GM18861 (cell line): ENCODE measurements at regions not wholly inside any gene's neighbourhood (a gene's known extent, or its start where the extent isn't known, plus 50 kb on each side); places are given as distances from the start of the nearest gene placed in this dataset.
"Not testable (repeated sequence)": the region's sequence is repeated elsewhere in the genome, so short reads cannot be mapped to it uniquely, and the experiment has no call there.

Experiments used
- ATAC-seq: cut with Tn5 transposase; IDR thresholded peaks from one replicate; pipeline ENCODE4 v1.9.1; 2021; ENCODE audit not compliant: unreplicated experiment

DNA sequence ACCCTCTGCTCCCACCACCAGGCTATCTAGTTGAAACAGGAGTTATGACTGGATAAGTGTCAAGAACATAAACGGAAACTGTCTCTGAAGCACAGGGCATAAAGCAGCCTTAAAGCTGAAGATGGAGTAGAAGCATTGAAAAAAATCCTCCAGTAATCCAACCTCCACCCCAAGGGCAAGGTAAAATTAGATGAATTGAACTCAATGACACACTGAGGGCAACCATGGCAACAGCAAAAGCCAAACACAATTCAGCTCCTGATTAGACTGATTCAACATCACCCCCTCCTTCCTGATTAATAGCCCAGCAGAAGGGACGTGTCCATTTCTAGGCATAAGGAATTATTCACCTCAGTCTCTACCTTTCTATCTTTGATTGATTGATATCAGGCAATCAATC is 183.2 kb upstream of the MAP3K1 start:
- ATAC-seq, result no peak

DNA sequence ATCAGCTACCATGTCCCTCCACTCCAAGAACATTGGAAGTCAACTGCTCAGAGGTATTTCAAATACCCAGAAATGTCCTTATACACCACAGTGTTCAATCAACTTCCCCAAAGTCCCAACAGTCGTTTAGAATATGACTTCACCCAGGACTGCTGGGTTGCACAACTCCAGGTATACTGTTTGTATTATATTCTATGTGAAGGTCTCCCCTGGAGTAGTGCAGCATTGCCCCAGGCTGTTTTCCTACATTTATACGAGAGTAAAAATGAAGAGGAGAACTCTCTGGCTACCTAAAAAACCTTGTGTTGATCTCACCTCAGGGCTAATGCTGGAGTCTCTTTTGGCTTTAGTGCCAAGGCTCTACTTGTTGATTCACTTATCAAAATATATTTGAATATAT is 183.6 kb upstream of the MAP3K1 start:
- ATAC-seq, result no peak

DNA sequence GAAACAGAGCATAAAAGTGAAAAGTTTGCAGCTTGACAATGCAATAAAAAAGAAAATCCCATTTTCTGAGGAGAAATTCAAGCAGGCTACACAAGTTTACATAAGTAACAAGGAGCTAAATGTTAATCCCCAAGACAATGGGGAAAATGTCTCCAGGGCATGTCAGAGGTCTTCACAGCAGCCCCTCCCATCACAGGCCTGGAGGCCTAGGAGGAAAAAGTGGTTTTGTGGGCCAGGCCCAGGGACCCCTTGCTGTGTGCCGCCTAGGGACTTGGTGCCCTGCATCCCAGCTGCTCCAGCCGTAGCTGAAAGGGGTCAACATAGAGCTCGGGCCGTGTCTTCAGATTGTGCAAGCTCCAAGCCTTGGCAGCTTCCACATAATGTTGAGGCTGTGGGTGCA is 186.7 kb upstream of the MAP3K1 start:
- not testable (repeated sequence) for ATAC-seq

DNA sequence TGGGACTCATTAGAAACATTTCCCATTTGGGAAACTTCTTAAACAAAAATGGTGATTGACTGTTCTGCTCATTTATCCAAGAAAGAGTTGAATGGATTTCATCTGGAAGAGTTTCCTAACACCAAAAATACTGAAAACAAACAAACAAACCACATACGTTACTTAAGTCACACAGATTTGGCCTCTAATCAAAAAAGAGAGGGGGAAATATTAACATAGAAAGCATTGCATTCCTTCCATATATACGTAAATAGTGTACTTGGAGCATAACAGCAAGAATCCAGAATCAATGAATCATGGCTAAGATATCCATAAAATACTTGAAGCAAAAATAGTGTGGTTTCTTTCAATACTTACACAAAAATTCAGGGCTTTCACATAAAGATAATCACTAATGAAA is 189.8 kb upstream of the MAP3K1 start:
- ATAC-seq, result no peak

DNA sequence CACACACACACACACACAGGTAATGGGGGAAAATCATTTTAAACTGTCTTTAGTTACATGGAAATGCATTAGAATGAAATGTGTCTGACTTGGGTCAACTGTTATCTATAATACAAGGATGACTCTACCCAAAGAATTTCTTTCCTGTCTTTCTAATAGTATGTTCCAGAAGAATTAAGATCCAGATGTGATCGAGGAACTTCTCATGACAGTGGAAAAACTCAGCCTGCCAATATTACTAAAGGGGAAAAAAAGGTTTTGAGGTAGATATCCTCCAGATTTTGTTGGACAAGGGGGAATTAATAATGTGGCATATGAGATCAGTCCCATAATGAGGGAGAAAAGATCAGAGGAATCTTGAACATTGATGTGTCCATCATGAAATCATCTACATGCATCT is 190.6 kb upstream of the MAP3K1 start:
- no peak for ATAC-seq

DNA sequence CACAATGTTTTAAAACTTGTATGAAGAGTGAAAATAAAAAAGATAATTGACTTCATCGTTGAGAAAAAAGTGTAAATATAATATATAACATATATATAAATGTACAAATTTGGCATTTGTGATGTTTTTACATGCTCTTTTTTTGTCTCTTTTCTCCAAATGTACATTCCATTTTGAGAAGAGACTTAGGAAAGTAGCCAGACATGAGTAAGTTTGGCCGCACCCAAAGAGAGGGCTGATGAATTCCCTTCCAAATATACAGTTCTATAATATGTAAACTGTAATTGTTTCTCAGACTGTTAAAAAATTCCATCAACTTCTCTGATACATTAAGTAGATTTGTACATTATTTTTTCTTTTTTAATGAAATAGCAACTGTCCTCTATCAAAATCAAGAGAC is 193.2 kb upstream of the MAP3K1 start:
- no peak for ATAC-seq

DNA sequence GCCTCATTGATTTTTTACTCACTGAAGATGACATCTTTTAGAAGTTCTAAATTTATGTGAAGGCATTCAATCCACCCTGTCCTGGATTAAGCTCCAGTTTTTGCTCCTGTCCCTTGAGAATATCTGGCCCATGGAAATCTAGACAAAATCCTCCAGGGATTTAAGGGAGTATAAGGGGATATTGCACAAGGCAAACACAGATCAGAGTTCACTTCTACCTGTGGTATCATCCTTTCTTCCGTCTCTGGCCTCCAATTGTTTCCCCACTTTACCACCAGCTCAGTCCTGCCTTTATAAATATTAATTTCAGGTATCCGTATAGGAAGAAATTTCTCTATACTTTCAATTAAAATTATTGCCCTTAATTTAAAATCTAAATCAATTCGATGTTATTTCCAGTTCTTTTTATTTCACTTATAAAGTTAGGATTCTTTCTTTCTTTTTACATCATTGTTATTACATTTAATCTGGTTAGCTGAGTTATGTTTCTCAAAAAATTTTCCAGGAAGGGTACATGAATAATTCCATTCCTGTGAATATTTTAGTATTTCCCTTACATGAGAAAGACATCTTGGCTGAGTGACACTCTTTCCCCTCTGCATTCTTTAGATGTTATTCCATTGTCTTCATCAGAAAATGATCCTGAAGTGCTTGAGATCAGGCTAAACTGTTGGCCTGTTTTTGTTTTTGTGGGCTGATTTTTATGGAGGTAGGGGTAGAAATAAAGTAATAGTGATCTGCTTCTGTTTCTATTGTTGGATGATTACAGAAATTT is 194.3 kb upstream of the MAP3K1 start:
- ATAC-seq, result no peak

DNA sequence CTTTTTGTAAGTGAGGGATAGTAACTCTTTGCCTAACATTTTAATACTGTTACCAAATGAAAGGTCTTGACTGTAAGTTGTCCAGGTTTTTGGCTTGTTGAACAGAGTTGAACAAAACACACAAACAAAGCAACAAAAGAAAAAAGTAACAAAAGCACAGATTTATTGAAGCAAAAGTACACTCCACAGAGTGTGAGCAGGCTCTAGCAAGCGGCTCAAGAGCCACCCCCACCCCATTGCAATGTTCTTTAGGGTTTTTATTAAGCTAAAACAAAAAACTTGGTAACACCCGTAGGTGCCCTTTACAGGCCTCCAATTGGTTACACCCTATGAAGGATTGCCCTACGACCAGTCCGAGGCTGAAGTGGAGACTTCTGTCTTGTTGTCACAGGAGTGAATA is 197.4 kb upstream of the MAP3K1 start:
- ATAC-seq, result no peak

DNA sequence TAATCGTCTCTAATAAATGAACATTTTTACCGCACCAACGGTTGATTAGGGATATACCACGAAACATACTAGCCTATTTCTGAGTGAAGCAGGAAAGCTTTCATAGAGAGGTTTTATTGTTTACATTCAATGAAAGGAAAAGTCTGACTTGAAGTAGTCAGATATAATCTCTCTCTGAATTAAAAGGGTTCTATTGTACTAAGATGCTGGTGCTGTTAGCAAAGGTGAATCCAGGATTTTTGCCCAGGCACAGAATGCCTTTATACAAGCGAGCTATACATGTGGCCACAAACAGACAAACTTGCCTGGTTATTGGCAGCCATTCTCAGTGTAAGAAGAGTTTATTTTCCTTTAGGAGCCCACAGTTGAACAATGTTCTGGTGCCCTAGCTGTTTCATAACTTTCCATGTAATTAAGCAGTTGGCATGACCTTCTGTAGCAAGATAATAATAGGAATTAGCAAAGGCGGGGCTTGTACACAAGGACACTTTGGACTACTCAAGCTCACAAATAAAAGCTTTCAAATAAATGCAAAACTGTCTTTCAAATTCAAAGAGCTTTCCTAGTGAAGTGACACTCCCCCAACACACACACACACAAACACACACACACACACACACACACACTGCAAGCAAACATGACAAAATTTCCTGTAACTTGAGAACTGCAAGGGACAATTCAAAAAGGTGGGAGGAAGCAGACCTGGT is 198.7 kb upstream of the MAP3K1 start:
- no peak for ATAC-seq

DNA sequence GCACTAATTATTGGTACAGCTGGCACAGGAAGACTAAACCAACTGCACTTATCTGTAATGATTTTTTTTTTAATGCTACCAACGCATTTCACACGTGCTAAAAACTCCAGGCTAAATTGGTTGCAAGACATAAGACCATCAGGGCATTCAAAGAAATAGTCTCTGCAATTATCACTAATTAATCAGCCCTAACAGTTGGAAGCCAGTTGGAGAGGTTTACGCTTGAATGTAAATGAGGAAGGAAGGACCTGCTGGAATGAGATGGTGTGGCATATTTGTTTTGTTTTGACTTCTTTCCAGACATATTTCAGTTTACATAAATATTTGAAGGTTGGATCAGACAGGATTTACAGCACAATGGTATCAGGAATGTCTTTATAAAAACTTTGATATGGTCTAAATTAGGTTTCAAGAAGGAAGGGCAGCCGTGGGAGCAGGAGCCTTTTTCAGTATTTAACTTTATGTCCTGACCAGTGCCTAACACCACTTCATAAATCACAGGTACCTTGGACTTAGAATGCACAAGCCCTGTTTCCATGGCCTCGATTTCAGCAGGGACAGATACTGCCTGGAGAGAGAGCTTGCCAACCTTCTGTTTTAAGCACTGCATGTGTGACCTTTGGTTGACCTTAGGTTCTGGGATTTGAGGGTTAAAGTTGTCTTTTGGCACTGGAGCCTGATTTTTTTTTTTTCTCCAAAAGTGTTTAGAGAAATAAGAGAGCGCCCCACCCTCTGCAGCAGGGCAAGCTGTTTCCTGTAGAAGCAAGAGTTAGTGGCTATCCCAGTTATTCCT is 199.8 kb upstream of the MAP3K1 start:
- ATAC-seq, result no peak

DNA sequence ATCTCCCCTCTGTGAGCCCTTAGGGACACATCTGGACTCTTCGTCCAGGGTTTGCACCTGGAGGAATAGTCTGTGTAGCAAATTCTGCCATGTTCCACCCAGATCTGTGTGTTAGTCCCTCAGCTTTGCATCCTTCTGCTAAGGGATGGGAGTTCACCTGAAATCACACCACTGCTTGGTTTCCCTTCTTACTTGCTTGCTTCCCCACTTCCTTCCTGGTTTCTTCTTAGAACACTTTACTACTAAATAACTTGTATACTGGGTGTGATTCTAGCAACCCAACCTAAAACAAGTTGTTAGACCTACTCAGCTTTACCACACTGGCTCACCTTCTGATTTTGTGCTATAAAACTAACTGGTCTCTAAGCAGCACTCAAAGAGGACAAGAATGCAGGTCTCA is 202.6 kb upstream of the MAP3K1 start:
- no peak for ATAC-seq

DNA sequence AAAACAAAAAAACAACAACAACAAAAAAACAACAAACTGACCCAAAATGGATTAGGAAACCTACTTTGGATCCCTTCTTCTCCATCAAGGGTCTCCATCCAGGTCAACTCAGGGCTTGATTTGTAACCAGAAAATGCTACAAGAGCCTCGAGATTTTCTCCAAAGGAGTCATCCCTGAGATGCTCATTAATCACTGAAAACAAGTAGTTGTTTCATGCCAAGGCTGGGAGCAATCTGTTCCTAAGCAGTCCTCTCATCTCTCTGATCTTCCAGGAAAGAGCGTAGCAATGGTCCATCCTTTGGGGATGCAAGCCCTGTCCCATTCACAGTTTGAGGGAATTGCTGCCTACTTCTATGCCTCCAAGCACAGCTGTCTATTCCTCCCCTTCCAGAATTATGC is 203.0 kb upstream of the MAP3K1 start:
- ATAC-seq, result no peak

DNA sequence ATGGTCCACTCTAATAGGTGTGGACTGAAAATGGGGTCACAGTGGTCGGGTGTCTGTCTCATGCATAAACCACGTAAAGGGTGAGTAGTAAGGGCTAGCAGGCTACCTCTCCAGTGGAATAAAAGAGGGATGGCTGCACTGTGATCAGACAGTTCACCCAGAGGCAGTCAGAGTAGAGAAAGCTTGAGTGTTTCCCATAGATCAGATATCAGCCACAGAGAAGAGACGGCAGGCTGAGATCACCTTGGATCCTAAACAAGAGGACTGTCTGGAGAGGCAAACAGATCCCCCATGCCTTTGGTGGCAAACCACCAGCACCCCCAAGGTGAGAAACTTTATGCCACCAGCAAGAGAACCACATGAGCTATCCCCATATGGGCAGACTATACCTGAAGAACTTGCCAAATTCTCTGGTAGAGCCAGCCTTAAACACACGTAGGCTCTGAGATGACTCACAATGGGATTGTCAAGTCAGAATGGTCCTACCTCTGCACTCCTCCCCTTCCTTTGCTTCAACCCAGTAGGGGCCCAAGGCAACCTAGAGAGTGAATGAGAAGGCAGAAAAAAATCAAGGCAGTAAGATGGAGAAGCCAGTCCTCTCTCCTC is 205.2 kb upstream of the MAP3K1 start:
- no peak for ATAC-seq

DNA sequence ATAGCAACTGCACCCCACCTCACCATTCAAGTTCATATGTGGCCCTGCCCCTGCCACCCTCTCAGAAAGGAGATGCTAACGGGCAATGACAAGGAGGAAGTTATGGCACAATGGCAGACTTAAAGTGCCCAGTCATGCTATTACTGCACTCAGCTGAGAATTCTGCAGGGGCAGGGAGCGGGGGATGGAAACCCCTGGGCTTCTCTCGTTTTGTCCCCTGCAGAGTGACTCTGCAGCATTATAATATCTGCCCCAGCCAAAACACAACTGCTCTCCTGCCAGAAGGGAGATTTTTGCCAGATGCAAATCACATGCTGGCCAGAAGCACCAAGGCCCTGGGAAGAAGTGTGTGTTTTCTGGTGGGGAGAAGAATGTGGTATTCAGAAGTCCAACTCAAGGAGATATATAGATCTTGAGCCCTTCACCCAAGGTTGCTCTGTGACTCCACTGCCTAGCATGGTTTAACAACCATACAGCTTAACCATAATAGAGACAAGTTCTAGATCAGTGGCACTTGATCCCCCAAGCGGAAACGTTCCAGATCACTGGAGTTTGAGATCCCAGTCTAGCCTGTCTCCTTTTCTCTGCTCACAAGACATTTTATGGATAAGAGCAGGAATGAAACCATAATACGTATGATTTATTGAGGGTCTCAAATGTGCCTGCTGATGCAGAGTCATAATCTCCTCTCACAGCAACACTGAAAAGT is 207.0 kb upstream of the MAP3K1 start:
- no peak for ATAC-seq

DNA sequence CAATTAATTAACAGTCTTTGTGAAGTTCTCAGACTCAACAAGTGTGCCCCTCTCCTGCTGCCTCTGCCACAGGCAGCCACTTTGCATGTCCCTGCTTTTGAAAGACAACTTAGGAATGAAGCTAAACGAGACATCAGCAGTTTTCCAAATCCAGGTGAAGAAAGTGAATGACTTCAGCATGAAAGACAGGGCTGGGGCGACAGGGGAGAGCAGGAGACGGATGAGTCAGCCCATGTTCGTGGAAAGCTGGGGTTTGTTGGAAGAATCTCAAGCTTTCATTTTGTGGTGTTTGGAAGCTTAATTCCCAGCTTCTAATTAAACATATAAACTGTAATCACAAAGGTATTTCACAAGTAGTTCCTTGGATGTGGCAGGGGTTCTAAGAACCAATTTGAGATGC is 207.8 kb upstream of the MAP3K1 start:
- ATAC-seq, result no peak

DNA sequence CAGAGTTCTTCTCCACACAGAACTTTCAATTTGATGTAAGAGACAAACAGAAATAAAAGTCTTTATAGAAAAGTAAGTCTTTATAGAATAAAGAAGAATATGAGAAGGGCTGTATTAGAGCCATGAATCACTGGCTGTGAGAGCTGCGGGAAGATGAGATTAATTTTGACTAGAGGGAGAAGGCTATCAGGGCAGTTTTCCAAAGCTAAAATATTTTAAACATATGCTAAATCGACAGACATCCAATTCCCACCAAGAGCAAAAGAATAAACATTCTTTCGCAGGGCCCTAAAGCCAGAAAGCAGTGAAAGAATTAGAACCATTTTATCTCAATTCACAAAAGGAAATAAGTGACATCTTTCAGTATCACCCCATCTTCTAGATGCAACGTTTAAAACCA is 208.3 kb upstream of the MAP3K1 start:
- ATAC-seq, result no peak

DNA sequence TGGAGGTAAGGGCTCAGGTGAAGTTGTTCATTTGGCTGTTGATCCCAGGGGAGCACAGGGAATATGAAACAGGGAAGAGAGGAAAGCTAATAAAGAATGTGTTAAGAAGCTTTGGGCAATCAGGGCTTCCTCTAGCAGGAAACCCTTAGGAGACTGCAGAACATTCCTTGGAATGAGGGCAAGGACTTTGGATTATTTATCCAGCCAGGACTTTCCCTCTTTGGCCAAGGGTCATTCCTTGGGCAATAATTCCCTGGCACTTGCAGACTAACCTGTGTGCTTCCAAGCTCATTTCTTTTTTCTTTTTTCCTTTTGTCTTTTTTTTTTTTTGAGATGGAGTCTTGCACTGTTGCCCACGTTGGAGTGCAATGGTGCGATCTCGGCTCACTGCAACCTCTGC is 209.2 kb upstream of the MAP3K1 start:
- ATAC-seq, result no peak

DNA sequence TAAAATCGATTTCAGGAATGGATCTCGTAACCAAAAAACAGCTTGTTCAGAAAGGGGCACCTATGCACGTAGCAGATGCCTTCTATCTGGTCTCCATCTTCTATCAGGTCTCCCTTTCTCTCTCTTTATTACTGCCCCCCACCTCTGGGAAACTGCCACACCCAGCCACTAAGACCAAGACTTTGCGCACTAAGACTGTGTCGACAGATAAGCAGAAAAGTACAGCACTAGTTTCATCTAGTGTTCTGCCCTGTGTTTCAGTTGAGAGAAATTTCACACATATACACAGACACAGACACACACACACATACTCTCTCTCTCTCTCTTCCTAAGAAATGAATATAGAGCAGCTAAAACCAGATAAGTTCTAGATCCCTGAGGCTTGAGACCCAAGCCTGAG is 210.1 kb upstream of the MAP3K1 start:
- no peak for ATAC-seq

DNA sequence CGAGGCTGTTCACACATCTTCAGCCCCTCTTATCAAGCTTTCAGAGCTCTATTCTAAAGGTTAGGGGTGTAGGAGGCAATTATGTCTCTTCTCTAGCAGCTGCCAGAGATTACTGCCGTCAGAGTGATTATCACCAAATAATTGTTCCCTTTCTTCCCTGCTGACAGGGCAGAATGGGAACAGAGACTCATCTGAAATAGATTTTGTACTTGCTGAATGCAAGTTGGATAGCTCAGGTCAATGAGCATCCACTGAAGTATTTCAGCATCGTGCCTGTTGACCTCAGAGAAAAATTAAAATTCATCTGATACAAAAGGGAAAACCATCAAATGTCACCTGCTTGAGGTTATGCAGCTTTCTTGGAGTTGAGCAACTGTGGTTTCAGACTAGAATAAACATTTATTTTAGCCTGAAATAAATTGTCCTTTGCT is 213.7 kb upstream of the MAP3K1 start:
- ATAC-seq, result no peak

DNA sequence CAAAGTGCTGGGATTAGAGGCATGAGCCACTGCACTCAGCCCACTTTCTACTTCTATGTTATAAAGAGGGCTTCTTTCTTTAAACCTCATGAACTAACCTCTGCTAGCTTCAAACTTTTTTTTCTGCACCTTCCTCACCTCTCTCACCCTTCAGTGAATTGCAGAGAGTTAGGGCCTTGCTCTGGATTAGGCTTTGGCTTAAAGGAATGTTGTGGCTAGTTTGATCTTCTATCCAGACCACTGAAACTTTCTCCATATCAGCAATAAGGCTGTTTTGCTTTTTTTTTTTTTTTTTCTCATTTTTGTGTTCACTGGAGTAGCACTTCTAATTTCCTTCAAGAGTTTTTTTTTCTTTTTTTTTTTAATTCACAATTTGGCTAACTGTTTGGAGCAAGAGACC is 216.4 kb upstream of the MAP3K1 start:
- no peak for ATAC-seq

DNA sequence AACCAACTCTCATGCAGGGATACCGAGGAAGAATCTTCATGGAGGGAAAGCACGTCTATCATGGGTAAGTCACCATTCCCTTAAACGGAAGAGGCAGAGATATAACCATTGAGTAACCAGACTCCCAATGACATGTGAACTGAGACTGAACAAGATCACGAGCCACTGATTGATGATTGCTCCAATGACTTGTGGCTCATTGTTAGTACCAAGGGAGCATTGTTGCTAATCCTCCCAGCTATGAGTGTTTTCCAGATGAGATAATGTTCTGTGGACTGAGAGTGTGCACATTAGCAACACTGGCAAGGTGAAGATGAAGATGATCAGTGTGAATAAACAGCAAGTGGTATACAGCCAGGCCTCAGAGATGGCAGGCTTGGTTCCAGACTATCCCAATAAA is 219.2 kb upstream of the MAP3K1 start:
- ATAC-seq, result no peak
